ENCODE measurements at regions not wholly inside any gene's neighbourhood (a gene's known extent, or its start where the extent isn't known, plus 50 kb on each side); places are given as distances from the start of the nearest gene placed in this dataset.

- BruUV-seq (replicated peaks), result no TSS peak
- Mint-ChIP-seq H3K27me3 (ENCODE audit: insufficient read depth, unreplicated experiment) (no peaks in the 10 kb centered on the region), H3K9me3 (ENCODE audit: unreplicated experiment) (peaks cover 24% of the 10 kb centered on the region), H3K4me1 (ENCODE audit: insufficient read depth, unreplicated experiment) (peaks cover 15% of the 10 kb centered on the region), H3K4me3 (ENCODE audit: unreplicated experiment) (no peak overlapping the region), H3K27ac (ENCODE audit: low read depth, unreplicated experiment) (no peak overlapping the region), H3K36me3 (ENCODE audit: insufficient read depth, unreplicated experiment) (no peaks in the 10 kb centered on the region)
- no peak for DNase-seq (ENCODE audit: unreplicated experiment)
- ChIA-PET CTCF (no interaction called here), POLR2A (no interaction called here)
- TF ChIP-seq, protein P1, sequence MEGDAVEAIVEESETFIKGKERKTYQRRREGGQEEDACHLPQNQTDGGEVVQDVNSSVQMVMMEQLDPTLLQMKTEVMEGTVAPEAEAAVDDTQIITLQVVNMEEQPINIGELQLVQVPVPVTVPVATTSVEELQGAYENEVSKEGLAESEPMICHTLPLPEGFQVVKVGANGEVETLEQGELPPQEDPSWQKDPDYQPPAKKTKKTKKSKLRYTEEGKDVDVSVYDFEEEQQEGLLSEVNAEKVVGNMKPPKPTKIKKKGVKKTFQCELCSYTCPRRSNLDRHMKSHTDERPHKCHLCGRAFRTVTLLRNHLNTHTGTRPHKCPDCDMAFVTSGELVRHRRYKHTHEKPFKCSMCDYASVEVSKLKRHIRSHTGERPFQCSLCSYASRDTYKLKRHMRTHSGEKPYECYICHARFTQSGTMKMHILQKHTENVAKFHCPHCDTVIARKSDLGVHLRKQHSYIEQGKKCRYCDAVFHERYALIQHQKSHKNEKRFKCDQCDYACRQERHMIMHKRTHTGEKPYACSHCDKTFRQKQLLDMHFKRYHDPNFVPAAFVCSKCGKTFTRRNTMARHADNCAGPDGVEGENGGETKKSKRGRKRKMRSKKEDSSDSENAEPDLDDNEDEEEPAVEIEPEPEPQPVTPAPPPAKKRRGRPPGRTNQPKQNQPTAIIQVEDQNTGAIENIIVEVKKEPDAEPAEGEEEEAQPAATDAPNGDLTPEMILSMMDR (IDR thresholded peaks at IDR 0.05; ENCODE audit: unreplicated experiment), result no peak
- intact Hi-C loops (cut with micrococcal nuclease), result no loop called here
Observed at GRCh38 chr6:165173484-165173883, 135.9 kb downstream of the C6orf118 start.

GRCh38 chr6:165167861-165168260 is 141.5 kb downstream of the C6orf118 start:
- CTCF ChIA-PET, result no interaction called here
- BruUV-seq (replicated peaks), result no TSS peak
- DNase-seq (ENCODE audit: unreplicated experiment), result no peak

DNA sequence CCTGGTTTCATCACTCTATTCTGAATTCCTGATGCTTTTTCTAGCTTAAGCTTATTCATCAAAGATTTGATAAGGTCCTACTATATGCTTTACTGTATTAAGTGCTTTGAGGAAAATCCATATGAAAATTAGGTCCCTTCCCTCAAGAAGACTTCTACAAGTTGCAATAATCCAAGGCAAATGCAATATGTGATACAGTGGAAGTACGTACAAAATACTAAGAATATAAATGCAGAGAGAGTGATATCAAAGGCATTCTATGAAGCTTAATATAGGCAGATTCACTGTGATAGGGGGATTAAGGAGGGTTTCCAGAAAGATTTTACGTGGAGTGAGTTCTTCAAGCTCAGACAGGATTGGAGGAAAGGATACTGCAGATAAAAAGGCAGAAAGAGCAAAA is 142.1 kb downstream of the C6orf118 start:
- H3K27ac Mint-ChIP-seq (ENCODE audit: low read depth, unreplicated experiment), result no peak overlapping the region
- TF ChIP-seq, protein P1 (IDR thresholded peaks at IDR 0.05; ENCODE audit: unreplicated experiment), result no peak
- ChIA-PET POLR2A (no interaction called here), CTCF (no interaction called here)
- H3K36me3 Mint-ChIP-seq (ENCODE audit: insufficient read depth, unreplicated experiment), result no peaks in the 10 kb centered on the region
- intact Hi-C loops (cut with micrococcal nuclease), result no loop called here
- no peaks in the 10 kb centered on the region for H3K27me3 Mint-ChIP-seq (ENCODE audit: insufficient read depth, unreplicated experiment)
- no TSS peak for BruUV-seq (replicated peaks)
- H3K4me1 Mint-ChIP-seq (ENCODE audit: insufficient read depth, unreplicated experiment), result no peaks in the 10 kb centered on the region
- H3K9me3 Mint-ChIP-seq (ENCODE audit: unreplicated experiment), result peaks cover 7% of the 10 kb centered on the region
- no peak for DNase-seq (ENCODE audit: unreplicated experiment)
- H3K4me3 Mint-ChIP-seq (ENCODE audit: unreplicated experiment), result no peak overlapping the region

More at GRCh38 chr6:165167861-165168260, 141.5 kb downstream of the C6orf118 start:
- POLR2A ChIA-PET, result no interaction called here
- intact Hi-C loops (cut with micrococcal nuclease), result no loop called here
- no peak overlapping the region for H3K27ac Mint-ChIP-seq (ENCODE audit: low read depth, unreplicated experiment)
- no peaks in the 10 kb centered on the region for H3K27me3 Mint-ChIP-seq (ENCODE audit: insufficient read depth, unreplicated experiment)
- H3K9me3 Mint-ChIP-seq (ENCODE audit: unreplicated experiment), result peaks cover 7% of the 10 kb centered on the region
- no peaks in the 10 kb centered on the region for H3K36me3 Mint-ChIP-seq (ENCODE audit: insufficient read depth, unreplicated experiment)
- H3K4me1 Mint-ChIP-seq (ENCODE audit: insufficient read depth, unreplicated experiment), result no peaks in the 10 kb centered on the region
- TF ChIP-seq, protein P1 (IDR thresholded peaks at IDR 0.05; ENCODE audit: unreplicated experiment), result no peak
- H3K4me3 Mint-ChIP-seq (ENCODE audit: unreplicated experiment), result no peak overlapping the region

- TF ChIP-seq, protein P1 (IDR thresholded peaks at IDR 0.05; ENCODE audit: unreplicated experiment), result no peak
- Mint-ChIP-seq H3K4me3 (ENCODE audit: unreplicated experiment) (no peak overlapping the region), H3K4me1 (ENCODE audit: insufficient read depth, unreplicated experiment) (no peaks in the 10 kb centered on the region), H3K27me3 (ENCODE audit: insufficient read depth, unreplicated experiment) (no peaks in the 10 kb centered on the region), H3K9me3 (ENCODE audit: unreplicated experiment) (no peaks in the 10 kb centered on the region), H3K27ac (ENCODE audit: low read depth, unreplicated experiment) (no peak overlapping the region), H3K36me3 (ENCODE audit: insufficient read depth, unreplicated experiment) (no peaks in the 10 kb centered on the region)
- ChIA-PET POLR2A (no interaction called here), CTCF (no interaction called here)
- BruUV-seq (replicated peaks), result no TSS peak
- no peak for DNase-seq (ENCODE audit: unreplicated experiment)
- intact Hi-C loops (cut with micrococcal nuclease), result no loop called here
Observed at GRCh38 chr6:165163519-165163918, 145.9 kb downstream of the C6orf118 start.
